SW480 (cell line): ENCODE measurements at regions not wholly inside any gene's neighbourhood (a gene's known extent, or its start where the extent isn't known, plus 50 kb on each side); places are given as distances from the start of the nearest gene placed in this dataset.

Experiments used
- DNase-seq: peaks from one replicate; pipeline ENCODE4 v3.0.0-alpha.2; 2016; ENCODE audit warnings: low spot score

DNA sequence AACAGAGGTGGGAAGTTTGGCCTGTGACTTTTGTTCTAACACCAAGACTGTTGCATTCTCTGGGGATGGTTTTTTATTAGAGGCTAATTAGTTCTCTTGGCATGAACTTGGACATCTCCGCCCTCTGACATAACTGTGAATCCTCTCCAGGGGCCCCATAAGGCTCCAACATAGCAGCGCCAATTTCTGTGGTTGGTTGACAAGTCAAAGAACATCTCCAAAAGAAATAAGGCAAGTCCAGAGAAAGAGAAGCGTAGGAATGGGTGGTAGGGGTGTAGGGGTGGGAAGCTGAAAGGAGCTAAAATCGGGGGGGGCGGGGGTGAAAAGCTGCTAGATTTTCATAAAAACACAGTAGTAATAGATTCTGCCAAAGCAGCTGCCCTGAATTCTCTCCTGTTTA is 81.0 kb upstream of the DAB2 start:
- no peak for DNase-seq

DNA sequence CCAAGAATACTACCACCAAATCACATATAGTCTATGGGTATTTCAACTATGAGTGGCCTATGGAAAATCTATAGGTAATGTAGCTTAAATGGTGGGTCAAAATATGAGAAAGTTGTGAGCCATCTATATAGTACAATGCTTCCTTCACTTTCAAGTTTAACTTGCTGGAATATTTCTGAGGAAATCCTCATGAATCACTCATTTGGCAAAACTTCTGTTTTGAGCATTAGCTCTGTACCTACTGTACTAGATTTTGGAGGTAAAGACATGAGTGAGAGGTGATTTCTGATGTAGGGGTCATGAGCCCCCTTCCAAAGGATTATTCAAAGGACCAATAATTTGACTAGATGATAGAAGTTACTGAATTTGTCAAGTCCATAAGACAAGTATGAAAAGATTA is 80.6 kb upstream of the DAB2 start:
- DNase-seq, result no peak

DNA sequence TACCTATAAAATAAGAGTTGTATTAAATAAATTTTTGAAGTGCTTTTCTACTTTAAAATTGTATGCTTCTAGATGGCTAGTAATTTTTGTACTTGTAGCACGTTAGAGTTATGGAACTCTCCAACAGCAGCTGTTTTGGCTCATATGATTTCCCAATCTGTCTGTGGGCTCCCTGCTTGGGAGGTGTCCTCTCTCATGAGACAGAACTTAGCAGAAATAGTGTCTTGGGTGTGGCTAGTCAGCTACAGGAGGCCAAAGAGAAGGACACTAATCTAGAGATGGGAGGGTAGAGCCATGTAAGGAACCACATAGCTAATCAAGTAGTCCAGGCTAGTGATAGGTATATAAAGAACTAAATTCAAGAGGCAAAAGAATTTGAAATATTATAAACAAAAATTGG is 78.4 kb upstream of the DAB2 start:
- no peak for DNase-seq

DNA sequence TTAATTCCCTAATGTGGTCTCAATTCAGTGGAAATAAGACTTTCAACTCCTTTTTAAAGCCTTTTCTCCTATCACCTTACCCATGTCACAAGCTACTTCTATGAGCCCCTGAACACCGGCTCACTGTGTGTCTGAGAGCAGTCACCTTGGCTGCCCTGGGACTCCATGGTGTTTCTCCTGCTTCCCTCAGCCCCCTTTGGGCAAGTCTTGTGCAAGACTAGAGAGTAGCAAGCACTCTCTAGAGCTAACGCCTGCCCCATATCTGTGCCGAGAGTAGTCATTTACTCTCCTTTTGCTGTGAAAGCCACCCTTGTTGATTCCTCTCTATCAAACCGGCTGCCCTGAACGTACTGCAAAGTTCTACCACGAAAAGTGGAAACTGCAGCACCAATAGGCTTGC is 77.9 kb upstream of the DAB2 start:
- no peak for DNase-seq

DNA sequence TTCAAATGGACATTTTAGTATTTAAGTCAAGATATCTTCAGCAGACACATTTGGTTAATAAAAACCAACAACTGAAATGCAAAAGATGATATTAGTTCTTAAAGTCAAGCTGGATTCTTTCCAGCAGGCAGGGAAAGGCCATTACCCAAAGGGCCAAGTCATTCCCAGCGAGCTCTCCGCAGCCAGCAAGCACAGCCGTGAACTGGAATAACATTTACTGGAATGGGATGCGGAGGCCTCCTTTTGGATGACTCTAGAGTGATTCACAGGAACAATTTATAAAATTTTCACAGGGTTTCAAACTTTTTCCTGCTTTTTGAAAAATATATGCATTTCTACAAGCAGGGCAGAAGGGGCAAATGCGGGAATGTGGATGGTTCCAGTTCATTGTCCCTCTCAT is 76.6 kb upstream of the DAB2 start:
- DNase-seq, result no peak

DNA sequence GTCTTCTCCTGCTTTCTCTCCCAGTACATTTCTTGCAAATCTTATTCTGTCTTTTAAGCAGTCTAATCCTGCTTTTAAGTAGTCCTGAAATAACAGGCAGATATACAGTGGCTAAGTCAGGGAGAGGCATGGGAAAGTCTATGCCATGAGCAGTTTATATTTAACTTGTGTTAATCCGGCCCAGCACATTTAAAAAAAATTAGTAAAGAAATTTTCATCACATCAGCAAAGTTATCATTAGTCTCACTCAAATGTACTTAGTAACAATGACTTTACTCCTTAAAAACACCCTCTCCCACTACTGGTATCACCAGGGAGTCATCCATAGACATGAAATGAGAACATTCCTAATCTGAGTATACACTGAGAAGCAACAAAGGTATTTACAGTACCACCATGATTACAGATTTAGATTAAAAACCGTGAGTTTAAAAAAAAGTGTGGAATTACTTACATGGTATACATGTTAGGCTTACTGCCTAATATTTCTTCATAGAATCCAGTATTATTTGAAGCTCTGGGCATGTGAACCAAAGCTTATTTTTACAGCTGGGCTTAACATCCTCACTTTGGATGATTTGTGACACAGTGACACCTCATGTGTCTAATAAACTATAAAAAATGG is 75.9 kb upstream of the DAB2 start:
- no peak for DNase-seq

DNA sequence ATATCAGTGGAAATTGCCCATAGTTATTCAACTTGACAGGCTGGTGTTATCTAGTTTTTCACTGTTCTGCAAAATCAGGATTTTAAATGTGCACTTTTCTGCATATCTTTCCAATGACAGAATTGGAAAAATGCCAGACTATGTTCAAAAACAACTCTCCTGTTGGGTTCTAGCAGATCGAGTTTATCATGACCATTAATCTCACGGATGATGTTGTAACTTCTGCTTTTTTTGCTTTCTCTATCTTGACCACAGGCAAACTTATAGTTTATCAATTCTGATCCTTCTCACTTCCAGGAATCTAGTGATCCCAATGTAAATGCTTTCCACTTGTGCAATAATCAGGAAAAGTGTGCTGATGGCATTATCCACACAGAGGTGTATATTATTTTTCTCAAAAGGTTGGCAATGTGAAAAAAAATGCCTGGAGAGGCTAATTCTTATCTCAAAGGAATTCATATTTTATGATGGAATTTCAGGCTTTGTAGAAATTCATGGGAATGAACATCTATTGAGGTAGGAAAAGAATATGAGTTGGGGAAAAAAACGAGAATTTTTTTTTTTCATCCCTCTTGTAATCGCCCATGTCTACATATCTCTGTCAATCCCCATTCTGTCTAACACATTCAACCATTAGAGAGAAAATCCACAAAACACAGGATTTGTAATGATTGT is 73.6 kb upstream of the DAB2 start:
- DNase-seq, result no peak

DNA sequence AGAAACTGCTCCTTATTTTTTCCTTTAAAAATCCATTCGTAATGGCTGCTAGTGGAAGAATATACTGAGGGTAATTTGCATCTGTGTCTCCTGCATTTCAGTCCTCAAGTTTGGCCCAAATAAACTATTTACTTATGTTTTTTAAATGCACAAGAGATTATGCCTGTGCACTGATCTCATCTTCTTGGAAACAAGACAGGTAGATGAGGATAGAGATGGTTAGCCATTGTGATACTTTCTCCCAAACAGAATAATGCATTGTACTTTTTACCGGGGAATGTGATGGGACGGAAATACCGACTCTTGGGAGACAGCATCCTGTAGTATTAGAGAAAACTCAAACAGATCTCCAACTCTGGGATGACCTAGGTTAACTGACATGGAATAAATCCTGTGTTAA is 72.5 kb upstream of the DAB2 start:
- no peak for DNase-seq

DNA sequence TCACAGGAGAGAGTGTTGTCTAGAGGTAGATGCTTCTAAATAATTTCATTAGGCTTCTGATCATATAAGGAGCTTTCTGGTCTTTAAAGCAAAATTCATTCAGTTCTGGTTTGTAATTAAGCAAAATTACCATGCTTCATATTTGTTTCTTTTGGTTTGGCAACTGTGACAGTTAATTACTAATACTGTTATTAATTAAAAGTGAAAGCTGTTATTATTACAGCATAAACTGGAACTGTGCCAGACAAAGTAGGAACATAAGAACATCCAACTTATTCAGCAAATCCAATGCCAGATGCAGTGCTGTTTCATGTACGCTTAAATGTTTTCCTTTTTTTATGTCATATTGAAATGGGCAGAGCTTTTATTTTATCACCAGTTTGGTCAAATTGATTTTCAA is 70.4 kb upstream of the DAB2 start:
- no peak for DNase-seq

DNA sequence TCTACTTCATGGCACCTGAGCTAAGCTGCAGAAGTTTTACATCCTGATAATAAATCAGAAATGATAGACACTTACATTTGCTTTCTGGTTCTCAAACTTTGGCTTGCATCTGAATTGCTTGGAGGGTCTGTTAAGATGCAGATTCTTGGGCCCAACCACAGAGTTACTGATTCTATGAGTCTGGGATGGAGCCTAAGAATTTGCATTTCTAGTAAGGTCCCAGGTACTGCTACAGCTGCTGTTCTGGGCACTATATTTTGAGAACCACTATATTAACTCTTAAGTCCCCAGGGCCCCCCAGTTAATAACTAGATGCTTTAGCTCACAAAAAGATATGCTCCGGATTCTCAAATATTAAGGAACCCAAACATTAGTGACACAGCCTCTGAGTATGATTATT is 69.8 kb upstream of the DAB2 start:
- DNase-seq, result no peak

DNA sequence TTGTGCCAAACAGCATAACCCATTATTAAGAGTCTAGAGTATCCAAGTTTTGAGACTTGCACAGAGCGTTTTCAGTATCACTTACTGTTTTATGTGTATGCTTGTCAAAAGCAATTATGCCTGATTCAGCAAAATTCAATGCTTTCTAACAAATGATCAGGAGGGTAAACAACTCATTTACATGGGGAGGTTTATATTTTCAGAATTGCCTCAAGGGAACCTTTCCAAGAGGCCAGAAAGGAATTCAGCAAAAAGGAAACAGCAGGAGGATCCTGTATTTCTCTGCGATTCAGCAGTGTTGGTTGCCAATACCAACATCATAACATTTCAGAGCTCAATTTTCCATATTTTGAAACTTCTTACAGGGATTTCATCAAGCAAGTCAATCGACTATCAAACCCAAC is 69.3 kb upstream of the DAB2 start:
- no peak for DNase-seq

DNA sequence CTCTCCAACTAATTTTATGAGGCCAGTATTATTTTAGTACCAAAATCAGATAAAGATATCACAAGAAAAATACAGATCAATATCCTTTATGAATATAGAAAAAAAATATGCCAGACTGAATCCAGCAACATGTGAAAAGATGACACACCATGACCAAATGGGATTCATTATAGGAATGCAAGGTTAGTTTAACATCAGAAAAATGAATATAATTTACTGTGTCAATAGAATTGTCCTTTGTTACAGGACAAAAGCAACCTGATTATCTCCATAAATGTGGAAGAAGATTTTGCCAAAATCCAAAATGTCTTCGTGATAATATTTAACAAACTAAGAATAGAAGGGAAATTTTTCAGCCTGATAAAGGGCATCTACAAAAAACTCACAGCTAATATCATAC is 66.4 kb upstream of the DAB2 start:
- no peak for DNase-seq

DNA sequence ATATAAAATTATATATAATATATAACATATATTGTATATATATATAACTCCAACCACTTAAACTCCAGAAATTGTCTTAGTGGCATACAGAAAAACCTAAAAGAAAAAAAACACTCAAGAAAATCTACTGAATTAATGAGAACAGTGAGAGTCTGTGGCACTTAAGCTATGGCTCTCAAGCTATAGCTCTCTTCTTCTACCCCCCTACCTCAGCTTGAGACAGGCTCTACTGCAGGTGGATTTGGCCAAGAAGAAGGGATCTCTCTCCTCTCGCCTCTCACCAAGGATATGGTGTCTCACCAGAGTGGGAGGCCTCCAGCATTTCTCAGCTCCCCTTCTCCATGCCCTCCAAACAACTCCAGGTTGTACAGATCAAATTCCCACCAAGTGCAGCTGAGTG is 64.5 kb upstream of the DAB2 start:
- DNase-seq, result no peak

DNA sequence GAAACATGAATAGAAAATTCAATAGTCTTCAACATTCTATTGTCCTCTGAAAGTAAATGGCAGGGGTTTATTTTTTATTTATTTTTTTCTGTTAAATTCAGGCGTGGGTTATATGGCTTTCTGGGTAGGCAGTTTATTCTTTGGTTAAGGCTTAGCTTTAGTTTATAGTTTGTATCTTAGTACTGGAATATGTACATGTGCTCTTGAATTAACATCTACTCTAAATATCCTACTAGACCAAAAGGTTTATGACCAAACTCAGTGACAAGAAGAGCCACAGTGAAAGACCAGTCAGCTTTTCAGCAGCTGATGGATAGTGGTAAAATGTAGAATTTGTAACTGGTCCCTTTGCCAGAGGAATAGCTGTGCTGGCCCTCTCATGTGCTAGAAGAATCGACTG is 62.0 kb upstream of the DAB2 start:
- no peak for DNase-seq

DNA sequence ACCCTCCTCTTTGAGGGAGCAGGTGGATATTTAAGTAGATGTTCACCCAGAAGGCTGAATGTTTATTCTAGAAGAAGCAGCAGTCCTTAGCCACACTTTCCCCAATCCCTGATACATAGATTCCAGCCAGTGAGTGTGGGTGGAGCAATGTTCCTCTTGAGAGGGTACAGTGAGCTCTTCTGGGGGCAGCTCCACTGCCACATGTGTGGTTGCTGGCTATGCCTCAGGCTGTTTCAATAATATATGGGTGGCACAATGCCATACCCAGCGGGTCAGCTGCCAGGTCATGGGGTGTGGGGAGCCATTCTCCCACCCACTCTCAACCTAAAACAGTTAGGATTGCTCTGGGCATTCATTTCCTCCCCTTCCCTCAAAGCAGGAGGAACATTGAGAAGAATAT is 61.6 kb upstream of the DAB2 start:
- no peak for DNase-seq

DNA sequence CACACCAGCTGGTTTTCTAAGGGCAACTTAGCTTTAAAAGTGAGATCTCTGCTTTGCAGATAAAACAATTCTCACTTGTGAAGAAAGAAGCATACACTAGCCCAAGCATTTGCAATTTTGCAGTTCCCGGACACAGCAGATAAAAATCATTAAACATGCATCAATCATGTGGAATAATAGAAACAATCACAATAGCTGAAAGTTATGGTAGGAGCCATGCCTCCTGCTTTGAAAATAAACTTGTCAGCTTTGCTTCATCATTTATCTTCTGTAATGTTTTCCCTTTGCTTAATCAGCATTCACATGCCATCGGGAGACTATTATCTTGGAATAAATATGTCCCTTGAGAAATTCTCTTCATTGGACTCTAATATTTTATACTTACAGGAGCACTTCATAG is 60.3 kb upstream of the DAB2 start:
- no peak for DNase-seq

DNA sequence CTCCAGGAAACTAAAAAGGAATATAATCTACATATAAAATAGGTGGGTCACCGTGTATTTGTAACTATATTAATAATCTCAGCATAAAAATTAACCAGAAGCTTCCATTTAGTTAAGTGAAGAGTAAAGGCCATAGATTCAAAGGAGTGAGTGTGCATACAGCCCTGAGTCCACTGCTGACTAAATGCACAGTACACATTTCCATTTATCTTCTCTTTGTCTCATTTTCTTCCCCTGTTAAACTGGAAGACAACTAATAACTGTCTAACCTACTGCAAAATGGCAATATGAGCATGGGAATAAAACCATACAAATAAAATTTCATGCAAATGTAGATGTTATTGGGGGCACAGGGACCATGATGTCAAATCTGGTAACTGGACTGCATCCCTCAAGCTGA is 59.9 kb upstream of the DAB2 start:
- DNase-seq, result no peak

DNA sequence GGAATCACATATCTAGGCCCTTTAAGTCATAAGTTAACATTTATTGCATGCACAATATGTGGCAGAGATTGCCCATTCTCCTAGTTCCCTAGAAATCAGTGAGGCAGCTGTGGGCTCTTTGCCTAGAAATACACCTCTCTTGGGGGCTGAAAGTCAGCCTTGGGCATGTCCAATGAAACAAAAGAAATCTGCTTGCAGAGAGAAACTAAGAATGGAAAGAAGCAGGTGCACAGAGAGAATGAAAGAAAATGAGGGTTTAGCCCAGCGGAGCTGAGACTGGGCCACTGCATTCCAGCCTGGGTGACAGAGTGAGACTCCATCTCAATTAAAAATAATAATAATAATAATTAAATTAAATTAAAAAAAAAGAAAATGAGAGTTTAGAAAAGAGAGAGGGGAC is 57.3 kb upstream of the DAB2 start:
- no peak for DNase-seq

DNA sequence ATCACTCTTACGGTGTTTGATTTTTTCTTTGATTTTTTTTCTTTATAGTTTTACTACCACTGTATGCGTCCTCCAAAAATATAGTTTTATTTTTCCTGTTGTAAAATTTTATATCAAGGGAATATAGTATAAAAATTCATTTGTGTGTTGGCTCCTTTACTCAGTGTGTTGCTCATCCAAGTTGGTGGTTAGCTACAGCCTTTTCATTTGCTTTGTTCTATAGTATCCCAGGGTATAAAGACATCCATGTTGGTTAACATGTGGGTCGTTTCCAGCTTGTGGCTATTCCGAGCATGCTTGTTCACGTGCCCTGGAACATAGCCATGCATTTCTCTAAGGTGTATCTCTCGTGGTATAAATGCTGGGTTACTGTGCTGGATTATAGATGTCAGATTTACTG is 54.8 kb upstream of the DAB2 start:
- no peak for DNase-seq

DNA sequence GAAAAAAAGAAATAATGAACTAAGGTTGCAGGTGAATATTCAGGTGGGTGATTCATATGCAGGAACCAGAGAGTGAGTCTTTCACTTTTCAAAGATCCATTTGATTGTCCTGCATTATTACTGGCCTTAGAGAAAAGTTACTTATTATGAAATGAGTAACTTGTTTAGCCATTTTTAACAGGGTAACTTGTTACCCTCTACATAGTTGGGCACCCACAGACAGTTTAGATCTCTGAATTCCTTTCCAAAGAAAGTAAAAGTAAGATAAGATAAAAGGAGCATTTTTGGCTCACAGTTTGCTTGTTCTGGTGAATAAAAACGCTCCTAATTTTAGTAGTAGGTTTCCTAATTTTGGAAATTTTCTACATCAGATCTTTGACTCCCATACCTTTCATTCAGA is 54.1 kb upstream of the DAB2 start:
- no peak for DNase-seq

DNA sequence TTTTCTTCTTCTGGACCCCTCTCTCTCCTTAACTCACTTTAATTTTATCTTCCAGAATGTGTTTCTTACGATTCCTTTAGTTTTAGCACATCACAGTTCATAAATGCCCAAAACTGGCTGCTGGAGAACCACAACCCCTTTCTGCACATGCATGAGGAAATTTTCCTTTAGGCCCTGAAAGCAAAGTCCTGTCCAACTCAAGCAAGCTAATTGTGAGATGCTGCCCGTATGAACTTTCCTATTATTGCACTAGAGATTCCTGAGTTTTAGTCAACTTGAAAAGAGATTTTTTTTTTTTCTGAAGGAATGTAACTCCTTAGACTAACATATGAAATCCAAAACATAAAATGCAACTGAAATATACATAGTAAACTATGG is 52.1 kb upstream of the DAB2 start:
- DNase-seq, result no peak

DNA sequence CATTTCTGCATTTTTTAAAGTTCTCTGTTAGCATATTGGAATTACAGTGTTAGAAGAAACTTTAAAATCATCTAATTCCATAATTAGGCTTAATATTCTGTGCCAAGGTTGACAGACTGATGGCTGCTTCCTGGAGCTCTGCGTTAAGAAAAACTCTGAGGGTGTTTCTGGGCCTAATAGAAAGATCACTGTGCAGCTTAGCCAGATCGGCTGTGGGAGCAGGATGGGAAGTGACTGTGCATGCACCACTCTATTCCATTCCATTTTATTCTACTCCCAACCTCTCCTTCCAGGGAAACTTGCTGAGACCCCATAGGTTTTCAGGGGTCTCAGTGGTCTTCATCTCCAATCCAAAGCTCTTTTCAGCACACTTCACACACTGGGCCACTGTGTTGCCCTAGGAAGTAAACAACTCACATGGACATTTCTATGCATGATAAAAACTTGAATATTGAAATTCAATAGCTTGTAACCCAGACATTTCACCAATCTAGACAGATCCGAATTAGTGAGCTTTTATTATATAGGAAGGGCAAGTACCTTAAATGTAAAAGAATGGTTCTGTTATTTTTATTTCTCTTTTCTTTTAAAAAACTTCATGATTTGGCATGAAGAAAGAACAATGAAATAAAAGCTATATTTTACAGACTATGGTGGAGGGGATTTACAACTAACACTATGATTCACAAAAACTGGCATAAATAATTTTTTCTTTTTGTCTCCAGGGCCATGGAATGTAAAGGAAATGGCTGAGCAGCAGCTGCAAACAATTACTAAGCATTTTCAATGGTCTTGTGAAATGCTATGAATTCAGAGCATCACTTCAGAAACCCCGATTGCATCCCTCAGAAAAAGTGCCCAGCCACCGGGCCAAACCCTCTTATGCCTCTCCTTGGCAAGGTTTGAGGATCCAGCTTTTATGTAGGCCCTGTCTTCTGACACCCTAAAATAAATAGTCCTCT is 51.4 kb upstream of the DAB2 start:
- DNase-seq, result no peak

DNA sequence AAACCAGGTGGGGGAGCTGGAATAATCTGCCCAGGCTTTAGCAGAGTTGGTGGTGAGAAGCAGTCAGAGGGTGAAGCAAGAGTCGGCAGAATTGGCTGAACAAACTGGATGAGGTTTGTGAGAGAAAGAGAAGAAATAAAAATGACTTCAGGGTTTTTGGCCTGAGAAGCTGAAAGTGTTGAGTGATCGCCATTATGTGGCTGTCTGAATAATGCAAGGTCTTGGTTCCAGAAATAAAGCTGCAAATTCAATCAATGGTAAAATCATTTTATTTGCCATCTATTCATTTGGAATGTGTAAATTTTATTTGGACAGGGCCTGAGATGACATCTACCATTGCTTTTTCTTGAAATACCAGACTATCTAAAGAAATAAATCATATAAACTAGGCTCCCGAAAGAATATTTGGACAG is 50.4 kb upstream of the DAB2 start:
- DNase-seq, result no peak
